Stimulated activated CD8-positive, alpha-beta memory T cell treated with anti-CD3 and anti-CD28 coated beads, Interleukin-2, amount 100 ng/mL, for 48 hours (primary cell): ENCODE measurements at regions not wholly inside any gene's neighbourhood (a gene's known extent, or its start where the extent isn't known, plus 50 kb on each side); places are given as distances from the start of the nearest gene placed in this dataset.
"Not testable (repeated sequence)": the region's sequence is repeated elsewhere in the genome, so short reads cannot be mapped to it uniquely, and the experiment has no call there.

Source experiments
- DNase-seq, 2 donors: peaks; one replicate each; pipeline ENCODE4 v3.0.0-alpha.2; 2020; ENCODE audit warnings: low read depth in 2 of 2

DNA sequence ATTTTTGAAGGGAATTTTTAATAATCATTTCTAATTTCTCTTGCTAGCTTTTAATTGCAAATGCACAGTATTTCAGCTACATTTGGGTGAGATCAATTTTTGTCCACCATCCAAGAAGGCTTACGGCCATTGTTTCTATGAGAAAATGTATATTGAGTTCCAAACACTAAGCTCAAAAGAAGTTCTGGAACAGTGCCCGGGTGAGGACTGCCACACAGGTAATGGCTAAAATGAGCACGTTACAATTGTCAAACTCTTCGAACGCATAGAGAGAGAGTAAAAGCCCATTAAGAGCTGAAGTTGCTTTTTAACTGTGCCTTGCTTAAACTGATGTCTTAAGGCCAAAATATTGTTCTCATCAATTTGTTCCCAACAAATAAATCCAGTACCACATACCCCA is 755.0 kb downstream of the DIAPH3 start:
- no peak for DNase-seq

DNA sequence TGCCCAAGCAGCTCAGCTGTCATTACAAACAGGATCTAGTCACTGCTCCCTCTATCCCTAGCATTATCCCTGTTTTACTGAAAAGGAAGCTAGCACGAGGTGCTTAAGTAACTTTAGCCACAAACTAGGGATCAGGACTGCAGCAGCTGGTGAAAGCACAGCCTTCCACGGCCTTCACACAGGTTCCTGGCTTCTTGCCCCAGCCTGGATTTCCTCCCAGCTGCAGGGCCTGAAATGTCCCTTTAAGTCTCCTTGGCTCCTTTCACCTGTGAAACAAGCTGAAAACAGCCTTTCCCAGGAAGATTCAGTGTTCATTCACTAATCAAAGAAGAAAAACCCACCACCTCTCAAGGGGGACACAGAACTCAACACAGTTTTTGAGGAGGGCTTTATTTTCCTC is 754.5 kb downstream of the DIAPH3 start:
- DNase-seq: no peak

DNA sequence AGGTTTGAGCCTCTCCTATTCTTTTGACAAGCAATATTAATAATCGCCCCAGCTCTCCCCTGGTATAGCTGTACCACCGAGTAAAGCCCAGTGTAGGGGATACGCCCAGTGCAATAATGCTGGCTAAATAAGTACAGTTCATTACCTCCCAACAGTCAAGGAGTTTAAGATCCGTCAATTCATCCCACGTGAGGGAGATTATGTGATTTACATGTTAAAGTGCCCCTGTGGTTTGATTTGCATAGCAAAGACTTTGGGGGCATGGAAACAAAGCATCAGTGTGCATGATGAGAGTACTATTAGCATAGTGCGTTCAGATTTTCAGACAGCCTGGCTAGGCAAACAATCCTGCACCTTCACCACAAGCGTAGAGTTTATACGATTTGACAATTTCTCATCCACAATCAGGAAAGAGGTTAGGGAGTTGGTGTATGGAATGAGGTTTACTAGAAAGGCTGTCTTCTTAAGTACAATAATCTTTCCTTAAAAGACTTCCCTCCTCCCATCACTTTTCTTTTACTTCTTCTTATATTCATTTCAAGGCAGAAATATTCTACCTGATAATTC is 754.0 kb downstream of the DIAPH3 start:
- DNase-seq: no peak

DNA sequence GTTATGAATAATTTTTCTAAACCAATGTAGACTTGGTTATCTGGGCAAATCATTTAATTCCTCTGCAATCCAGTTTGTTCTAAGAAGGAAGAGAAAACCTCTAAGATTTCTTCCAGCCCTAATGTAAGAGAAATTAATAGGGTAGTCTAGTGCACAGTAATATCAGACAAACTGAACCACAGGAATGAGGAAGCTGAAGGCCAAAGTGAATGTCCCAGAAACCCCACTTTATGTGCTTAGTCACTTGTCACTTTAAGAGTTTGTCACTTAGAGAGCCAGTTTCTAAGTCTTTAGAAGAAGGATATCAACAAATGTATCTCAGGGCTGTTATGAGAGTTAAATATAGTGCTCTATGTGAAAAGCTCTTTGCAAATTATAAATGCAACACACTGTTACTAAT is 750.6 kb downstream of the DIAPH3 start:
- no peak for DNase-seq

DNA sequence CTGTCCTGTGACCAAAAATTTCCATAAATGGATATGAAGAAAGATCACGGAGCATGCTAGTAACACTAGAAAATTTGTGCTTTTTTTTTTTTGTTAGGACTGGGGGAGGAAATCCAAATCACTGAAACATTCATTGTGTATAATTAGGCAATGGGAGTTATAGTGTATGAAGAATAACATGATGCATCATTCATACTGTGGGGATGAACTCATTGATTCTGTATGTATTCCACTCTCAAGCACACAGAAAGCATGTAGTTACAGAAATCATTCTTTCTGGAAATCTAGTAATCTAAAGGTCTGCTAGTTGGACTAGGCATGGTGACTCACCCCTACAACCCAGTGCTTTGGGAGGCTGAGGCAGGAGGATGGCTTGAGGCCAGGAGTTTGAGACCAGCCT is 749.7 kb downstream of the DIAPH3 start:
- no peak for DNase-seq

DNA sequence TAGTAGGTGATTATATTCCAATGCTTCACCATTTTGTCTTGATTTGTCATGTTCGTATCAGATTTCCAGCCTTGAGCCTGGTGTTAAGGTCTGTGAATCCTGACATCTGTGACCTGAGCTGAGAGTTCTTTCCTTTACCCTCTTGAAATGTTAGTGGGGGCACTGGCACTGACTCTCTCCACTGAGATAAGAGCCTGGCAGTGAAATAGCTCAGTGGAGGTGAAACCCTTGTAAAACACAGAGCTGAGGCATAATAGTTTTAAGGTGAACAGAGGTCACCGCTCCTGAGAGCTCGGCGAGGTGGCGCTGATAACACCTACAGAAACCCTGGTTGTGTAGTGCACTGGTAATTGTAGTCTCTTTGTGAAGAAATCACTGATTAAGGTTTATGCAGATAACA is 748.2 kb downstream of the DIAPH3 start:
- no peak for DNase-seq

DNA sequence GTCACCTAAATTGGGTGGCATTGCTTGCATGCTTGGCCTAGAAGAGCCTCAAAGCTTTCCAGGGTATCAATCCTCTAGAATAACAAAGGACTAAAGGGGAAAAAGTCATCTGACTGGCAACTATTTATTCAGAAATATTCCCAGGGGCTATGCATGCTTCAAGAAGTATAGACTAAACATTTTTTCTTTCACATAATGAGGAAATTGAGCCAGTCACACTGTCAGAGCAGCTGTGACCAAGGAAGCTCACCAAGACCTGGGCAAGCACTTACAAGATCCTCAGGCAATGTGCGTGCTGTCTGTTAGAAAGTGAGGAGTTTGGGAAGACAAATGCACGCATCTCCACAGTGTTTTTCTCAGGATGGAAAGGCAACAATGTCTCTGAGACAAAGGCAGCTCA is 747.2 kb downstream of the DIAPH3 start:
- DNase-seq: no peak

DNA sequence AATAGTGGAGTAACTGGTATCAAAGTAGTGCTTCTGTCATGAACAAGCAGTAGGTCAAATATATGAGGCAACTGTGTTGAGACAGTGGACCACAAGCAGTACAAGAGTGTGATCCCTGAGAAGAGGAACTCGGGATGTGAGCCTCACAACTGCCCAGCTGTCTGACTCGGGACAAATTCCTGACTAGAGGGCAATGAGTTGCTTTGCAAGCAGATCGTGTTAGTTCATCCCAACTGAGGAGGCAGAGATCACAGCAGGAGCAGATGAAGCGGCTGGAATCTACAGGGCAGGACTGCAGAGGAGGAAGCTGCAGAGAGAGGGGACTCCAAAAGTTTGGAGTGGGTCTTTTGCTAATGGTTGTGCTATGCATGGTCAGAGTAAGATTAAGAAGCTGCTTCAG is 741.1 kb downstream of the DIAPH3 start:
- no peak for DNase-seq

DNA sequence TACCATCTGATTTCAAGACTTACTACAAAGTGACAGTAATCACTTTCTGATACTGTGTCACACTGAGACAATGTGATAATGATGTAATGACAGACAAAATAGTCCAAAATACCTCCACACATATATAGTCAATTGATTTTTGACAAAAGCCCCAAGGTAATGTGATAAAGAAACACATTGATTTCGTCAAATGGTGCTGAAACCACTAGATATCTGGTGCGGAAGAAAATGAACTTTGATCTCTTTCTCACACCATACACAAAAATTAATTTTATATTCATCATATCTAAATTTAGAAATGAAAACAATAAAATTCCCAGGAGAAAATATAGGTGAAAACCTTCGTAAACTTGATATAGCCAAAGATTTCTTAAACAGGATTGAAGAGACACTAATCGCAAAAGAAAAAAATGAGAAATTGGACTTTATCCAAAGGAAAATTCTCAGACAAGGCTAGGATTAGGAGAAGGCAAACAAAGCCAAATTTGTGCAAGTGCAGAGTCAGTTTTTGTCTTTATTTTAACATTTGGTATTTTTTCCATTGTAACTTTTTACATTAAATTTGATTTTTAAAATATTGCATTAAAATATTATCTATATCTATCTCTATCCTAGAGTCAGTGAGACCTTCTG is 739.9 kb downstream of the DIAPH3 start:
- DNase-seq: no peak

DNA sequence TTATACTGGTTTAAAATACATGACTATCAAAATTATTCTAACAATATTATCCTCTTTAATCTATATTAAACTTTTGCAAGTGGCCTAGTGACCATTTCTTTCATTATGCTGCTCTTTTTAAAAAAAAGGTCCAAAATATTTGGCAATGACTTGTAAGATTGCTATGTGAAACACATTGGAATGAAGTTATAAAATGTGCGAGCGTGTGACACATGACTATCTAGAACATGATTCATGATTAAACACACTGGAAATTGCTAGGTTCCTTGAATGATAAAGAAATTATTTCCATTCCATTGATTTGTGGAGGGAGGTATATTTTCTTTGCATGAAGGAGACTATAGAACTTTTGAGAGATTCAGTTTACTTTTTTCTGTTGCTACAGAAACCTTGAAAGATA is 739.1 kb downstream of the DIAPH3 start:
- DNase-seq: no peak

DNA sequence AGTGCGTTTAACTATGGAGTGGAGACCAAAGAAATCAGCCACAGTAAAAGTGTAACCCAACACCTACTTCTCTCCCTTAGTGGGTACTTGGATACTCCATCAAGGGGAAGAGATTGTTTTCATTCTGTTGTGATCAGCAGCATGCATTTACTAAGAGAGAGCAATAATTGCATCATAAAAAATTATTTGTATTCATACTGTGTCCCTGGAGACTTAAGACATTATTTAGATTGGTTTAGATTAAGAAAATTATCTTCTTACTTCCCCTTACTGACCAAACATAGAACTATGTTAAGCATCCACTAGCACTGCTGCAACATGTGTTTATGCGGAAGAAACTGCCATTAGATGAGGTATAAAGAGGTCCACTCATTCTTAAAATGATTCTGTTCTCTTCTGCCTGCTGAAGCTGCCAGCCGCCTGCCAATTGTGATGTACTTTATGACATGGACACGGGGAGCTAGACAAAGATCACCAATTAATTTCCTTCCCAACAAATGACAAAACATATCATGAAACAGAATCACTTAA is 738.5 kb downstream of the DIAPH3 start:
- DNase-seq: no peak

DNA sequence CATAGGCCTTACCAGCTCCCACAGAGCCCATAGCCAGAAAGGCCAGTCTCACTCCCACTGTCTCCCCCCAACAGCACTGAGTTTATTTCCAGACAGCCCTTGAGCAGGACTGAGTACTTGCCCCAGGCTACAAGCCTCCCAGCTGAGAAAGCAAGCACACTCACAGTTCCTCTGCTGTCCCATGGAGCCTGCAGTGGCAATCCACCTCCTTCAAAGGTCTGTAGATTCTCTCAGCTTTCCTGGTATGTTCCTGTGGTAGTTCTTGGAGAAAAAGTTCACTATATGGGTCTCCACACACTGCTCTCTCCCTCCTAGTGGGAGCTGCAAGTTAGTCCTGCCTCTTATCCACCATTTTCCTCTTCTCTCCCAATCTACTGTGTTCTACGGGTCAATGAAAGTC is 728.7 kb downstream of the DIAPH3 start:
- no peak for DNase-seq

DNA sequence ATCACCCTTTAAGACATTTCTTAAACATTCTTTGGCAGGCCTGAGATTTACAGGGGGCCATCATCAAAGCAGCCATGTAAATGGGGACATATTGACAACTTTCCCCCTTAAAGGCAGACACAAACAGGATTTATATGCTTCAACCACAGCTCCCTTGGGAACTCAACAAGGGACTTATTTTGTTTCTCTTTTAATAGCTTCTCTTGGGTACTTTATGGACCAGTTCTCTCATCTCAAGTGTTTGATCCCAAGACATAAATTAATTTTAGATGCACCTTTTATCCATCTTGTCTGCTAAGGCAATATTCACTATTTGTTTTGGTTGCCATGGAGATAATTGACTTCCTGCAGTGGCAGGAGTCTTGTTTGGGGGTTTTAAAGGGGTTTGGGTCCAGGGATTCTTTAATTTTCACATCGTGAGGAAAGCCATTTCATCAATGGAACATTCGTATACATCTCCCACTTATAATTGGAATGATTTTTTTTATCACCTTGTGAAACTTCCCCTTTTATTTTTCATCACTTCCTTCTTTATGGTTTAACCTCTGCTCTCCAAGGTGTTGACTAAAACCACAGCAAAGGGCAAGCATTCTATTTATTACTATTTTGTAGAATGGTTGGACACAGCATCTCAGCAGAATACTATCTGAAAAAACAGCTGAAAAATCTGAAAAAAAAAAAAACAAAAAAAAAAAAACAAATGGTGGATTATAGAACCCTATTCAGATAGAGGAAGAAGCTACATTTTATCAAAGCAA is 726.0 kb downstream of the DIAPH3 start:
- no peak for DNase-seq

DNA sequence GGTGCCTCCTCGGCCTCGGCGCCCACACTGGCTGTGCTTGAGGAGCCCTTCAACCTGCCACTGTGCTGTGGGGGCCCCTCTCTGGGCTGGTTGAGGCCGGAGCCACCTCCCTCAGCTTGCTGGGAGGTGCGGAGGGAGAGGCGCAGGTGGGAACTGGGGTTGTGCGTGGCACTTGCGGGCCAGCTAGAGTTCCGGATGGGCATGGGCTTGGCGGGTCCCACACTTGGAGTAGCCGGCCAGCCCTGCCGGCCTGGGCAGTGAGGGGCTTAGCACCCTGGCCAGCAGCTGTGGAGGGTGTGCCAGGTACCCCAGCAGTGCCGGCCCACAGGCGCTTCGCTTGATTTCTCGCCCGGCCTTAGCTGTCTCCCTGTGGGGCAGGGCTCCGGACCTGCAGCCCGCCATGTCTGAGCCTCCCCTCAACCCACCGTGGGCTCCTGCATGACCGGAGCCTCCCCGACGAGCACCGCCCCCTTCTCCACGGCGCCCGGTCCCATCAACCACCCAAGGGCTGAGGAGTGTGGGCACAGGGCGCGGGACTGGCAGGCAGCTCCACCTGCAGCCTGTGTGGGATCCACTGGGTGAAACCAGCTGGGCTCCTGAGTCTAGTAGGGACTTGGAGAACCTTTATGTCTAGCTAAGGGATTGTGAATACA is 723.8 kb downstream of the DIAPH3 start:
- no peak for DNase-seq

DNA sequence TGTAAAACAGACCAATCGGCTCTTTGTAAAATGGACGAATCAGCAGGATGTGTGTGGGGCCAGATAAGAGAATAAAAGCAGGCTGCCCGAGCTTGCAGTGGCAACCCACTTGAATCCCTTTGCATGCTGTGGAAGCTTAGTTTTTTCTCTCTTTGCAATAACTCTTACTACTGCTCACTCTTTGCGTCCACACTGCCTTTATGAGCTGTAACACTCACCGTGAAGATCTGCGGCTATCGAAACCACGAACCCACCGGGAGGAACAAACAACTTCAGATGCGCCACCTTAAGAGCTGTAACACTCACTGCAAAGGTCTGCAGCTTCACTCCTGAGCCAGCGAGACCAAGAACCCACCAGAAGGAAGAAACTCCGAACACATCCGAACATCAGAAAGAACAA is 722.7 kb downstream of the DIAPH3 start:
- not testable (repeated sequence) for DNase-seq

DNA sequence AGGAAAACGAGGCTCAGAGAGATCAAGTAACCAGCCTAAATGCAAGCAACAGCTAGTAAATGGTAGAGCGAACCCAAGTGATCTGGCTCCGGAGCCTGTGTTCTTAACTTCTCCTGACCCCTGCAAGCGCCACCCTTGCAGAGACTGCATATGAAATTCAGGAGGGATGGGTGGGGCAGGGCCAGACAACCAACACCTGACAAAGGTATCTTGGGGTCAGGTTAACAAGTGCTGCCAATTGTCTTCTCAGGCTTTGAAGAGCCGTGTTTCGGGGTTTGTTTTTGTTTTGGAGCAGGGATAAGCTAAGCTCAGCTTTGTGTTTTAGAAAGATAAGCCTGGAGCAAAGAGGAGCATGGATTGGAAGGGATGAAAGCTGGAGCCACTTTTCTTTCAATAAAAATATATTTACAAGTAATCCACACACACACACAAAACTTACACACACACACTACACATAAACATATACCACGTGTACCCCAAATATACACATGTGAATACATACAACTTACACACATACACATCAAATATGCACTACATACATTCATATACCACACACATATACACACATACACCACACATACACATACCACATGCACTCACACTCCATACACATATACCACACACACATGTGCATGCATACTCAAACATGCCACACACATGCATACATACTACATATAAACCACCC is 722.0 kb downstream of the DIAPH3 start:
- DNase-seq: no peak

DNA sequence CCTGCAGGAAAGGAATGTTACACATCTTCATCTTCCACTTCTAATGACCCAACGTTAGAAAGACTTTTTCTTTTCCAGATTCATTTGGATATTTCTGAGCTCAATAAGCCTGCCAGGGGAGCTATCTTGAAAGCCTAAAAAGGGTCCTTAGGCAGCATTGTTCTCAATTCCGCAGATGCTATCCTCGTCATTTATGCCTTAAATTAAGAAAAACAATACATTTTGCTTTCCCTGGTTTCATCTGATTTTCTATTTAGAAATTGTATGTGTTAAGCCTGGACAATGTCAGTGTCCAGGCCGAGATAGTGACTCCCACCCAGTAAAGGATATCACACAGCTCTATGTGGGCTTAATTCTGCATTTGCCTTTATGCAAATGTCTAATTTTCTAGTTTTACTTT is 721.3 kb downstream of the DIAPH3 start:
- DNase-seq: no peak

DNA sequence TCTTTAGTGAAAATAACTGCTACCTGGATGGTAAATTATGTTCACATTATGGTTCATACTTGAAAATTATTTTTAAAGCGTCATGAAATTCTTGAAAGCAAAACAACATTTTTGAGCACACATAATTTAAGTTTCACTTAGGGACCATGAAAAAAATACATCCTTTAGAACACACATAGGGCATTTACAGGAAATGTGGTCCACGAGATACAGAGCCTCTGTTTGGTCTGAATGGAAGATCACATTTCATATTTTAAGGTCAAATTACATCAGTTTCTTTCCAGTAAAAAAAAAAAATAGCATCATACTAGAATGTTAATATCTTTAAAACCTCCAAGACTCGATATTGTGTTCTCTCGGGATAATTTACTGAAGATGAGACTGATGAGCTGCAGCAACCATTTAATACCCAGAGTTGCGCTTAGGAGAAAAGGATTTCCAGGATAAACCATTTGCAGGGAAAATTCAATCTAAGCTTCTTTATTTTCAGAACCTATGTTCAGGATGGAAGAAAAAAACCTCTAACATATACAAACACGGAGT is 720.7 kb downstream of the DIAPH3 start:
- DNase-seq: no peak

DNA sequence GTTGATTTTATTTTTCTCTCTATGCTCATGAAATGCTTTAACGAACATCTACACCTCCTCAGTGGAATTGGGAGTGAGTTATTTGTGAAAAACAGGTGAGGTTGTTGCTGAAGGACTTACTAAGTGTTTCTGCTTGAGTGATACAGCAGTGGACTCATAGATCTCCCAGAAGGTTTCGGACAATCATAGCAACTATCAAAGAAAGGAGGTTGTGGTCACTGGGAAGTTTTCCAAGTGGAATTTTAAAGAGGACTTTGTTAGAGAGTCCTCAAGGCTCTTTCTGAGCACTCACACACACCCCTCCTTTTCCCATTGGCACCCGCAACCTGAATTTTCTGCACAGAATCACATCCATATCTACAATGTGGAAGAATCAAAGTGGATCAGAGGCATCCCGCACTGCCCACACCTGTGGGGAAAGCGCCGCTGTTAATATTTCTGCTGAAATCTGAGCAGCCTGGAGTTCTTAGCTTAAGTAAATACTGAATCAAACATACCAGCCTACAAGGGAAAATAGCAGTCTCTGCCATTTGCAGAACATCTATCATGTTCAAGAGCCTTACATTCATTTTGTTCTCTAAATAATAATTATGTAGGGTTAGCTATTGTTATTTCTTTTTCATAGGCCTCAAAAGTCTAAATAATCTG is 719.4 kb downstream of the DIAPH3 start:
- no peak for DNase-seq

DNA sequence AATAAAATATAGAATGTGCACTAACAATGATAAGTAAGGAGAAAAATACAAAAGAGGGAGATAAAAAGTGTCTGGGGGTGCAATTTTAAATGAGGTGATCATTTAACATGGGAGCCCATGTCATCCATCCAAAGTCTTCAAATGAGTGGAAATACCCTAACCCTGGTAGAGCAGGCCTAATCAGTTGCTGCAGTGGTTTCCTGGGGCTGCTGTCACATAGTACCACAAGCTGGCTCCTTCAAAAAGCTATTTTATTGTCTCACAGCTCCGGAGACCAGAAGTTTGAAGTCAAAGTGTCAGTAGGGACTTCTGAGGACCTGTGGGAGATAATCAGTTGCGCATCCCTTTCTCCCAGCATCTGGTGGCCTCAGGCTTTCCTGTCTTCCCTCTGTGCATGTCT is 717.9 kb downstream of the DIAPH3 start:
- DNase-seq: no peak

DNA sequence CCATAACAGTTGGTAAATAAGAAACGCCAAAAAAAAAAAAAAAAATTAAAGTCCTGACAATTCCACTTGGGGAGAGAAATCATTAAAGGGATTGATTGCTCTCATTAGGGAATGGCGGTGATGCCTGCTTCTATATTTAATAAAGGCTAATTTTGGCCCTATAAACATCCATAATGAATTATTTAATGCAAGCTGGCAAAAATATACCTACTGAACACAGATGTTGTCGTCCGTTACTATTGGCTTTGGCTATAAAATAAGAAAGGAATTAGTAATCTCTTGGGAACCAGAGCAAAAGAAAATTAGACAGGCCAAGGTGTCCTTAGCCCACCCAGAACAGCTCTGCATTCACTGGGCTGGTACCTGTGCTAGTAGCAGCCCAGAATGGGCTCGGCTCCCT is 717.3 kb downstream of the DIAPH3 start:
- no peak for DNase-seq
